ENCODE measurements at regions not wholly inside any gene's neighbourhood (a gene's known extent, or its start where the extent isn't known, plus 50 kb on each side); places are given as distances from the start of the nearest gene placed in this dataset.

DNA sequence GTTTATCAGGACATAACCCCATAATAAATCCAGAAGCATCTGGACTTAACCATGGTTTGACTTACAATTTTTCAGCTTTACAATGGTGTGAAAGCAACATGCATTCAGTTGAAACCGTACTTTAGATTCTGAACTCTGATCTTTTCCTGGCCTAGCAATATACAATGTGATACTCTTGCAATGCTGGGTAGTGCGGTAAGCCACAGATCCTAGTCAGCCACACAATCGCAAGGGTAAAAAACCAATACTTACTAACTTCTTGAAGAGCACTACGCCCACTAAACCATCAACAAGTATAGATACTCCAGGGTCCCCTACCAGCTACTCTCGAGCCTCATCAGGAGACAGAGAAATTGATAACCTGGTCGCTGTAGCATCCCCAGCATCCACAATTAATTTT is 71.0 kb upstream of the CCDC150 start:
- H3K4me1 Mint-ChIP-seq: no peaks in the 10 kb centered on the region
- no peak overlapping the region for H3K4me3 Mint-ChIP-seq
- ATAC-seq (replicated peaks): no peak
- H3K27ac Mint-ChIP-seq: no peak overlapping the region
- no peaks in the 10 kb centered on the region for H3K36me3 Mint-ChIP-seq (ENCODE audit: low read depth)
- no peaks in the 10 kb centered on the region for H3K9me3 Mint-ChIP-seq
- peaks cover 29% of the 10 kb centered on the region for H3K27me3 Mint-ChIP-seq

DNA sequence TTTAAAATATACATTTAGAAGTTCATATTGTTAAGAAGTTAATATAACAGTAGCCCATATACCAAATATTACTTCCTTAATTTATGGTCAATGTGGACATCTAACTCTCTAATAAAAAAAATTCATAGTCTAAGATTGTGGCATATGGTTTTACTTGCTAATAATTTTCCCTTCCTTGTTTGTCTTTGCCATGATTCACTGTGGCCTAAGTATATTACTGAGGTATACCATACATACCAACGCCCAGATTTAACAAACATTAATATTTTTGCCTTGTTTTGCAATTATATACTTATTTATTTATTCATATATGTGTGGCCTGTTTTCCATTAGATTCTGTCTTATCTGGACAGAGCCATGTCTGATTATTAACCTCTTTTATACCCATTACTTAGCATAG is 54.6 kb upstream of the CCDC150 start:
- no peak for ATAC-seq (replicated peaks)

DNA sequence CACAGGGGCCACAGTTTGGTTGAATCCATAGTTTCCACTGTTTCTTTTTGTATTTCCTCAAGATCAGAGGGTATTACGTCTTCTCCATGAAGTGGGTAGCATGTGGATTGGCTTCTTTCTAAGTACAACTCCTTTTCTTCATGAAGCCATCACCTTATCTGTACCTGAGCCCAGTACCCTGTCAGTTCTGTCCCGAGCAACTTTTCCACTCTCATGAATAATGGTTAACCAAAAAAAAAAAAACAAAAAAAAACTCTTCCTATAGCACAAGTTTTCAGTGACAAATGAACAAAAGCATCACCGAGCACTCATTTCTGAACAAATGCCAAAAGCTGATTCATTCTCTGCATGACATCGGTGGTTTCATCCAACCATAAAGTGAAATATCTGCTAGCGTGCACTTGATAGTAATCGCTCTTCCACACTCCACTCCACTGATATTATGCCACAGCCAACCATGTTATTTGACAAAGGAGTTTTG is 53.0 kb upstream of the CCDC150 start:
- Mint-ChIP-seq H3K4me3 (no peak overlapping the region), H3K27ac (no peak overlapping the region), H3K36me3 (ENCODE audit: low read depth) (no peaks in the 10 kb centered on the region), H3K27me3 (peaks cover 48% of the 10 kb centered on the region), H3K9me3 (peaks cover 9% of the 10 kb centered on the region), H3K4me1 (no peaks in the 10 kb centered on the region)
- ATAC-seq (replicated peaks): peak; percentile 63

More for the DNA sequence above, 54.6 kb upstream of the CCDC150 start:
- peaks cover 39% of the 10 kb centered on the region for H3K27me3 Mint-ChIP-seq
- no peaks in the 10 kb centered on the region for H3K4me1 Mint-ChIP-seq
- H3K9me3 Mint-ChIP-seq: peaks cover 9% of the 10 kb centered on the region
- no peak overlapping the region for H3K27ac Mint-ChIP-seq
- no peak overlapping the region for H3K4me3 Mint-ChIP-seq
- no peaks in the 10 kb centered on the region for H3K36me3 Mint-ChIP-seq (ENCODE audit: low read depth)

DNA sequence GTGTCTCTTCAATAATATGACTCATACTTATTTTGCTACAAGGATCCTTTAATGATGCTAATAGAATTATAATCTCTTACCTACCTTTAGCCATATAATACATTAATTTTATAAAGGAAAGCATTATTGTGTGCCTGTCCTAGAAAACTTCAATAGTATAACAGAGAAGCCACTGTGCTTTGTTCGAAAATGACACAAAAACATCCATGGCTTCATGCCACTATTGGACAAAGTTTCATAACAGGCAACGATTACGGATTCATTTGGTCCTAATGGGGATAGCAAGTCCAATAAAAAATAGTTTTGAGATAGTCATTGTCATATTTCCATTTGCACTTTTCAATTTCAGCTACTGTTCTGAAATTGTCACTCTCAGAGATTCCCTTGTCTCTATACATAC is 52.5 kb upstream of the CCDC150 start:
- H3K9me3 Mint-ChIP-seq: peaks cover 9% of the 10 kb centered on the region
- H3K27ac Mint-ChIP-seq: no peak overlapping the region
- H3K4me1 Mint-ChIP-seq: no peaks in the 10 kb centered on the region
- ATAC-seq (replicated peaks): no peak
- H3K4me3 Mint-ChIP-seq: no peak overlapping the region
- no peaks in the 10 kb centered on the region for H3K36me3 Mint-ChIP-seq (ENCODE audit: low read depth)
- peaks cover 53% of the 10 kb centered on the region for H3K27me3 Mint-ChIP-seq

- Mint-ChIP-seq H3K4me1 (no peaks in the 10 kb centered on the region), H3K4me3 (no peak overlapping the region), H3K27ac (no peak overlapping the region), H3K27me3 (peaks cover 57% of the 10 kb centered on the region), H3K9me3 (peaks cover 9% of the 10 kb centered on the region), H3K36me3 (ENCODE audit: low read depth) (no peaks in the 10 kb centered on the region)
- no peak for ATAC-seq (replicated peaks)
Measured at GRCh38 chr2:196587739-196588138, 51.8 kb upstream of the CCDC150 start.

DNA sequence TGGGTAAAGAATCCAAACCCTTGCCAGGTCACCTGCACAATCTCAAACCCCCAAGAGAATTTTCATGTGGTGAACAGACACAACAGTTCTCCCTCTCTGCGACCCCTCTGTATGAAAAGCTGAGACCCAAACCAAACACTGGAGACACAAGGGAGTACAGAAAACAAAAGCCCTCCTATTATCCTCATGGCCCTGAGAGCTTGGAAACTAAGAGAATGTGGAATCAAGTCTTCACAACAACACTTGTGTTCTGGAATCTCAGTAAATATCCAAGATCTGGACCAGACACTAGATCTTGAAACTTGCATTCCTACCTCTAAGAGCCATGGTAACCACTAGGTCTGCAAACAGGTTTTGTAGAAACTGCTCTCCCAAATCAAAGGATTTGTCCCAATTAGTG is 50.1 kb upstream of the CCDC150 start:
- H3K27ac Mint-ChIP-seq: no peak overlapping the region
- H3K36me3 Mint-ChIP-seq (ENCODE audit: low read depth): no peaks in the 10 kb centered on the region
- H3K4me3 Mint-ChIP-seq: no peak overlapping the region
- H3K4me1 Mint-ChIP-seq: no peaks in the 10 kb centered on the region
- H3K9me3 Mint-ChIP-seq: peaks cover 9% of the 10 kb centered on the region
- peaks cover 67% of the 10 kb centered on the region for H3K27me3 Mint-ChIP-seq
- ATAC-seq (replicated peaks): no peak

Measured in activated T-helper 17 cell treated with anti-CD3 and anti-CD28 coated beads, Interleukin-2, amount 50 U/mL, for 72 hours (primary cell).